ENCODE measurements at regions not wholly inside any gene's neighbourhood (a gene's known extent, or its start where the extent isn't known, plus 50 kb on each side); places are given as distances from the start of the nearest gene placed in this dataset.

- intact Hi-C loops (cut with DNase I): no loop called here
- Histone ChIP-seq H3K36me3 (no peaks in the 10 kb centered on the region), H3K4me1 (no peaks in the 10 kb centered on the region), H3K4me3 (no peak overlapping the region), H3K9me3 (no peaks in the 10 kb centered on the region), H3K27ac (no peak overlapping the region), H3K27me3 (no peaks in the 10 kb centered on the region)
- no peak for DNase-seq (ENCODE audit: low spot score in 2 of 2)
- TF ChIP-seq CTCF (IDR thresholded peaks at IDR 0.05): no peak
Measured at GRCh38 chr1:60864722-60865121, 217.6 kb upstream of the NFIA start.

- H3K36me3 ChIP-seq: no peaks in the 10 kb centered on the region
- H3K27ac ChIP-seq: no peak overlapping the region
- no peaks in the 10 kb centered on the region for H3K9me3 ChIP-seq
- intact Hi-C loops (cut with DNase I): no loop called here
- DNase-seq (ENCODE audit: low spot score in 2 of 2): no peak
- TF ChIP-seq CTCF (IDR thresholded peaks at IDR 0.05): no peak
- no peak overlapping the region for H3K4me3 ChIP-seq
- no peaks in the 10 kb centered on the region for H3K27me3 ChIP-seq
- no peaks in the 10 kb centered on the region for H3K4me1 ChIP-seq
Measured at GRCh38 chr1:60863131-60863530, 219.2 kb upstream of the NFIA start.

GRCh38 chr1:60861961-60862567, 220.3 kb upstream of the NFIA start:
- no peak for TF ChIP-seq CTCF (IDR thresholded peaks at IDR 0.05)
- no peaks in the 10 kb centered on the region for H3K36me3 ChIP-seq
- no peak for DNase-seq (ENCODE audit: low spot score in 2 of 2)
- H3K9me3 ChIP-seq: no peaks in the 10 kb centered on the region
- intact Hi-C loops (cut with DNase I): no loop called here
- H3K27me3 ChIP-seq: no peaks in the 10 kb centered on the region
- no peaks in the 10 kb centered on the region for H3K4me1 ChIP-seq
- H3K27ac ChIP-seq: no peak overlapping the region
- H3K4me3 ChIP-seq: no peak overlapping the region

- TF ChIP-seq CTCF (IDR thresholded peaks at IDR 0.05): no peak
- intact Hi-C loops (cut with DNase I): no loop called here
Measured at GRCh38 chr1:60859111-60859510, 223.2 kb upstream of the NFIA start.

GRCh38 chr1:60857851-60858250, 224.5 kb upstream of the NFIA start:
- Histone ChIP-seq H3K4me3 (no peak overlapping the region), H3K9me3 (no peaks in the 10 kb centered on the region)
- intact Hi-C loops (cut with DNase I): no loop called here

More at GRCh38 chr1:60859111-60859510, 223.2 kb upstream of the NFIA start:
- Histone ChIP-seq H3K4me3 (no peak overlapping the region), H3K27ac (no peak overlapping the region), H3K4me1 (no peaks in the 10 kb centered on the region), H3K36me3 (no peaks in the 10 kb centered on the region), H3K9me3 (no peaks in the 10 kb centered on the region), H3K27me3 (no peaks in the 10 kb centered on the region)
- no peak for DNase-seq (ENCODE audit: low spot score in 2 of 2)

More at GRCh38 chr1:60857851-60858250, 224.5 kb upstream of the NFIA start:
- Histone ChIP-seq H3K27me3 (no peaks in the 10 kb centered on the region), H3K27ac (no peak overlapping the region), H3K4me1 (no peaks in the 10 kb centered on the region), H3K36me3 (no peaks in the 10 kb centered on the region)
- TF ChIP-seq CTCF (IDR thresholded peaks at IDR 0.05): no peak
- no peak for DNase-seq (ENCODE audit: low spot score in 2 of 2)
